ENCODE measurements at regions not wholly inside any gene's neighbourhood (a gene's known extent, or its start where the extent isn't known, plus 50 kb on each side); places are given as distances from the start of the nearest gene placed in this dataset.

DNA sequence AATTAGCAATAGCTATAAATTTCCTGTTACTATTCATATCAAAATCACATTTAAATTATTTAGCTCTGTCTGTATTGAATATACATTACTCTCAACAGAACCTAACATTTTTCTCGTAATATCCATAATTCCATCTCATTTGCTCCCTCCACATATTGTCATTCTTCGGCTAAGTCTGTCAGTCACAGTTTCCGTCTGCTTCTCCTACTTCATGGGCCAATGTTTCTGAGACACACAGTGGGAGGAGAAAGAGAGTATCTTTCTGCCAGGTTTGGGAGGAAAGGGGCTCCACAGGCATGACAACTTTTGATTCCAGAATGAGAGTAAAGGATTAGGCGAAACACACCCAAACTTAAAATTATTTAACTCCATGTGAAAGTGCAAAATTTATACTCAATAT is 273.1 kb upstream of the SMIM21 start:
- TF ChIP-seq, protein P1, sequence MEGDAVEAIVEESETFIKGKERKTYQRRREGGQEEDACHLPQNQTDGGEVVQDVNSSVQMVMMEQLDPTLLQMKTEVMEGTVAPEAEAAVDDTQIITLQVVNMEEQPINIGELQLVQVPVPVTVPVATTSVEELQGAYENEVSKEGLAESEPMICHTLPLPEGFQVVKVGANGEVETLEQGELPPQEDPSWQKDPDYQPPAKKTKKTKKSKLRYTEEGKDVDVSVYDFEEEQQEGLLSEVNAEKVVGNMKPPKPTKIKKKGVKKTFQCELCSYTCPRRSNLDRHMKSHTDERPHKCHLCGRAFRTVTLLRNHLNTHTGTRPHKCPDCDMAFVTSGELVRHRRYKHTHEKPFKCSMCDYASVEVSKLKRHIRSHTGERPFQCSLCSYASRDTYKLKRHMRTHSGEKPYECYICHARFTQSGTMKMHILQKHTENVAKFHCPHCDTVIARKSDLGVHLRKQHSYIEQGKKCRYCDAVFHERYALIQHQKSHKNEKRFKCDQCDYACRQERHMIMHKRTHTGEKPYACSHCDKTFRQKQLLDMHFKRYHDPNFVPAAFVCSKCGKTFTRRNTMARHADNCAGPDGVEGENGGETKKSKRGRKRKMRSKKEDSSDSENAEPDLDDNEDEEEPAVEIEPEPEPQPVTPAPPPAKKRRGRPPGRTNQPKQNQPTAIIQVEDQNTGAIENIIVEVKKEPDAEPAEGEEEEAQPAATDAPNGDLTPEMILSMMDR (IDR thresholded peaks at IDR 0.05): no peak
- TF ChIP-seq POLR2AphosphoS5 (IDR thresholded peaks at IDR 0.05) (no peak), POLR2A (IDR thresholded peaks at IDR 0.05) (no peak), EP300 (IDR thresholded peaks at IDR 0.05) (no peak)
